Activated CD4-positive, alpha-beta T cell treated with anti-CD3 and anti-CD28 coated beads for 36 hours (primary cell): ENCODE measurements at regions not wholly inside any gene's neighbourhood (a gene's known extent, or its start where the extent isn't known, plus 50 kb on each side); places are given as distances from the start of the nearest gene placed in this dataset.

Experiments
- ATAC-seq: fragments of 200-7000 bp; cut with Tn5 transposase; one replicate; pipeline ENCODE4 v1.10.0; 2021; ENCODE audit warnings: mild to moderate bottlenecking, moderate library complexity
- CTCF ChIA-PET: fragments of 350-600 bp; sonication (Branson Sonifier 250); formaldehyde crosslinking; loops from one replicate; lab custom pipeline; 2021; ENCODE audit warnings: antibody characterized with exemption; lab: Charles Lee
- POLR2A ChIA-PET: fragments of 350-600 bp; sonication (Branson Sonifier 250); formaldehyde crosslinking; loops from one replicate; lab custom pipeline; 2021; ENCODE audit warnings: antibody characterized with exemption, inconsistent platforms; lab: Charles Lee
- DNase-seq: peaks from one replicate; pipeline ENCODE4 v3.0.0-alpha.2; 2020
- H3K27ac Mint-ChIP-seq: one replicate; pipeline ENCODE4 v1.8.0; 2021; ENCODE audit warnings: mixed read lengths
- H3K27me3 Mint-ChIP-seq: one replicate; pipeline ENCODE4 v1.8.0; 2021; ENCODE audit warnings: mixed read lengths
- H3K36me3 Mint-ChIP-seq: one replicate; pipeline ENCODE4 v1.8.0; 2021; ENCODE audit warnings: low read depth, mixed read lengths
- H3K4me1 Mint-ChIP-seq: one replicate; pipeline ENCODE4 v1.8.0; 2021; ENCODE audit warnings: mixed read lengths
- H3K4me3 Mint-ChIP-seq: one replicate; pipeline ENCODE4 v1.8.0; 2021; ENCODE audit warnings: mild to moderate bottlenecking, moderate library complexity, mixed read lengths
- H3K9me3 Mint-ChIP-seq: one replicate; pipeline ENCODE4 v1.8.0; 2021; ENCODE audit warnings: low read depth, mixed read lengths
- intact Hi-C, 2 experiments: fragments of 100-400 bp; cut with DNase I in 1 of 2; cut with micrococcal nuclease in 1 of 2; formaldehyde crosslinking; loops; one replicate each; pipeline versions ENCODE4 v1.14.2 to v1.15.1; 2022 to 2024; cut with DNase I, micrococcal nuclease

- POLR2A ChIA-PET, result no interaction called here
- peaks cover 8% of the 10 kb centered on the region for H3K27me3 Mint-ChIP-seq
- H3K27ac Mint-ChIP-seq, result no peak overlapping the region
- ATAC-seq (no peak), DNase-seq (no peak)
- CTCF ChIA-PET, result no interaction called here
- no peaks in the 10 kb centered on the region for H3K4me1 Mint-ChIP-seq
- no peaks in the 10 kb centered on the region for H3K9me3 Mint-ChIP-seq
- intact Hi-C loops, result no loop called here
- H3K4me3 Mint-ChIP-seq, result no peak overlapping the region
- H3K36me3 Mint-ChIP-seq, result no peaks in the 10 kb centered on the region
Observed at GRCh38 chr20:40307997-40308396, 381.0 kb downstream of the MAFB start.

GRCh38 chr20:40307268-40307667, 381.8 kb downstream of the MAFB start:
- ATAC-seq (no peak), DNase-seq (no peak)
- Mint-ChIP-seq H3K4me3 (no peak overlapping the region), H3K4me1 (no peaks in the 10 kb centered on the region), H3K27me3 (peaks cover 8% of the 10 kb centered on the region), H3K36me3 (no peaks in the 10 kb centered on the region), H3K27ac (no peak overlapping the region), H3K9me3 (no peaks in the 10 kb centered on the region)
- CTCF ChIA-PET, result no interaction called here
- POLR2A ChIA-PET, result no interaction called here
- intact Hi-C loops, result no loop called here

- Mint-ChIP-seq H3K36me3 (no peaks in the 10 kb centered on the region), H3K9me3 (no peaks in the 10 kb centered on the region), H3K4me1 (no peaks in the 10 kb centered on the region), H3K4me3 (no peak overlapping the region), H3K27me3 (peaks cover 6% of the 10 kb centered on the region), H3K27ac (no peak overlapping the region)
- ATAC-seq (no peak), DNase-seq (no peak)
- CTCF ChIA-PET, result no interaction called here
- POLR2A ChIA-PET, result no interaction called here
- intact Hi-C loops, result no loop called here
Observed at GRCh38 chr20:40305303-40305702, 383.7 kb downstream of the MAFB start.

GRCh38 chr20:40304119-40304613, 384.9 kb downstream of the MAFB start:
- Mint-ChIP-seq H3K4me3 (no peak overlapping the region), H3K9me3 (no peaks in the 10 kb centered on the region), H3K27me3 (peaks cover 6% of the 10 kb centered on the region), H3K36me3 (no peaks in the 10 kb centered on the region), H3K4me1 (no peaks in the 10 kb centered on the region), H3K27ac (no peak overlapping the region)
- ChIA-PET POLR2A (no interaction called here), CTCF (no interaction called here)
- intact Hi-C loops, result no loop called here
- ATAC-seq (no peak), DNase-seq (no peak)

- Mint-ChIP-seq H3K9me3 (no peaks in the 10 kb centered on the region), H3K27me3 (peaks cover 4% of the 10 kb centered on the region), H3K36me3 (no peaks in the 10 kb centered on the region), H3K4me3 (no peak overlapping the region), H3K27ac (no peak overlapping the region), H3K4me1 (no peaks in the 10 kb centered on the region)
- no peak for DNase-seq
- CTCF ChIA-PET, result no interaction called here
- intact Hi-C loops, result no loop called here
- POLR2A ChIA-PET, result no interaction called here
- ATAC-seq, result no peak
Observed at GRCh38 chr20:40294747-40295146, 394.3 kb downstream of the MAFB start.

- Mint-ChIP-seq H3K9me3 (no peaks in the 10 kb centered on the region), H3K27me3 (peaks cover 4% of the 10 kb centered on the region), H3K36me3 (no peaks in the 10 kb centered on the region), H3K4me1 (no peaks in the 10 kb centered on the region), H3K27ac (no peak overlapping the region), H3K4me3 (no peak overlapping the region)
- CTCF ChIA-PET, result no interaction called here
- ATAC-seq (no peak), DNase-seq (no peak)
- POLR2A ChIA-PET, result no interaction called here
- intact Hi-C loops, result no loop called here
Observed at GRCh38 chr20:40294175-40294574, 394.9 kb downstream of the MAFB start.

- Mint-ChIP-seq H3K9me3 (no peaks in the 10 kb centered on the region), H3K27ac (no peak overlapping the region), H3K27me3 (peaks cover 4% of the 10 kb centered on the region), H3K4me3 (no peak overlapping the region), H3K4me1 (no peaks in the 10 kb centered on the region), H3K36me3 (no peaks in the 10 kb centered on the region)
- ATAC-seq, result no peak
- POLR2A ChIA-PET, result no interaction called here
- DNase-seq, result no peak
- intact Hi-C loops, result no loop called here
- CTCF ChIA-PET, result no interaction called here
Observed at GRCh38 chr20:40293740-40294139, 395.3 kb downstream of the MAFB start.

GRCh38 chr20:40291493-40292135, 397.4 kb downstream of the MAFB start:
- CTCF ChIA-PET, result no interaction called here
- Mint-ChIP-seq H3K27me3 (peaks cover 4% of the 10 kb centered on the region), H3K4me1 (no peaks in the 10 kb centered on the region), H3K27ac (no peak overlapping the region), H3K4me3 (no peak overlapping the region), H3K9me3 (no peaks in the 10 kb centered on the region), H3K36me3 (no peaks in the 10 kb centered on the region)
- DNase-seq (no peak), ATAC-seq (no peak)
- POLR2A ChIA-PET, result no interaction called here
- intact Hi-C loops, result no loop called here

GRCh38 chr20:40287683-40288082, 401.4 kb downstream of the MAFB start:
- ATAC-seq (no peak), DNase-seq (no peak)
- intact Hi-C loops, result no loop called here
- H3K27me3 Mint-ChIP-seq, result no peaks in the 10 kb centered on the region
- H3K27ac Mint-ChIP-seq, result no peak overlapping the region
- no peaks in the 10 kb centered on the region for H3K9me3 Mint-ChIP-seq
- no peak overlapping the region for H3K4me3 Mint-ChIP-seq
- H3K36me3 Mint-ChIP-seq, result no peaks in the 10 kb centered on the region
- POLR2A ChIA-PET, result no interaction called here
- CTCF ChIA-PET, result no interaction called here
- no peaks in the 10 kb centered on the region for H3K4me1 Mint-ChIP-seq

- no peak overlapping the region for H3K4me3 Mint-ChIP-seq
- CTCF ChIA-PET, result no interaction called here
- no peaks in the 10 kb centered on the region for H3K36me3 Mint-ChIP-seq
- no peaks in the 10 kb centered on the region for H3K4me1 Mint-ChIP-seq
- POLR2A ChIA-PET, result no interaction called here
- no peak overlapping the region for H3K27ac Mint-ChIP-seq
- intact Hi-C loops, result no loop called here
- DNase-seq, result no peak
- no peaks in the 10 kb centered on the region for H3K9me3 Mint-ChIP-seq
- no peak for ATAC-seq
- H3K27me3 Mint-ChIP-seq, result no peaks in the 10 kb centered on the region
Observed at GRCh38 chr20:40286975-40287531, 402.0 kb downstream of the MAFB start.

- peaks cover 3% of the 10 kb centered on the region for H3K27me3 Mint-ChIP-seq
- no peak overlapping the region for H3K27ac Mint-ChIP-seq
- DNase-seq (no peak), ATAC-seq (no peak)
- H3K4me3 Mint-ChIP-seq, result no peak overlapping the region
- ChIA-PET CTCF (no interaction called here), POLR2A (no interaction called here)
- H3K36me3 Mint-ChIP-seq, result no peaks in the 10 kb centered on the region
- H3K4me1 Mint-ChIP-seq, result no peaks in the 10 kb centered on the region
- intact Hi-C loops, result no loop called here
- H3K9me3 Mint-ChIP-seq, result no peaks in the 10 kb centered on the region
Observed at GRCh38 chr20:40284611-40285010, 404.4 kb downstream of the MAFB start.

GRCh38 chr20:40283689-40284088, 405.3 kb downstream of the MAFB start:
- H3K27ac Mint-ChIP-seq, result no peak overlapping the region
- ChIA-PET CTCF (no interaction called here), POLR2A (no interaction called here)
- no peak overlapping the region for H3K4me3 Mint-ChIP-seq
- intact Hi-C loops, result no loop called here
- no peak for ATAC-seq
- H3K27me3 Mint-ChIP-seq, result peaks cover 3% of the 10 kb centered on the region
- H3K4me1 Mint-ChIP-seq, result no peaks in the 10 kb centered on the region
- no peaks in the 10 kb centered on the region for H3K9me3 Mint-ChIP-seq
- no peak for DNase-seq
- no peaks in the 10 kb centered on the region for H3K36me3 Mint-ChIP-seq
